Activated naive CD4-positive, alpha-beta T cell treated with anti-CD3 and anti-CD28 coated beads, Interleukin-2, amount 50 U/mL, for 72 hours (primary cell): ENCODE measurements at regions not wholly inside any gene's neighbourhood (a gene's known extent, or its start where the extent isn't known, plus 50 kb on each side); places are given as distances from the start of the nearest gene placed in this dataset.

ENCODE experiments used
- ATAC-seq, 2 donors: fragments of 150-1000 bp; cut with Tn5 transposase; 2 replicates each; pipeline ENCODE4 v1.10.0; 2021; ENCODE audit warnings: mild to moderate bottlenecking in 2 of 2, moderate library complexity in 2 of 2
- DNase-seq, 2 donors: peaks; one replicate each; pipeline ENCODE4 v3.0.0; 2021 to 2022; ENCODE audit warnings: low spot score in 2 of 2
- H3K27ac Mint-ChIP-seq, 2 donors: one replicate each; pipeline ENCODE4 v1.8.0; 2022; ENCODE audit warnings: mild to moderate bottlenecking in 2 of 2, mixed read lengths in 2 of 2
- H3K36me3 Mint-ChIP-seq, 2 donors: one replicate each; pipeline ENCODE4 v1.8.0; 2022; ENCODE audit warnings: mixed read lengths in 2 of 2
- H3K9me3 Mint-ChIP-seq, 2 donors: one replicate each; pipeline ENCODE4 v1.8.0; 2022; ENCODE audit warnings: mixed read lengths in 2 of 2

- Mint-ChIP-seq H3K9me3 (peaks cover 0 to 3% of the 10 kb centered on the region in 2 donors), H3K27ac (no peak overlapping the region), H3K36me3 (no peaks in the 10 kb centered on the region)
- no peak for ATAC-seq
- DNase-seq: no peak
These were observed 285.1 kb downstream of the IL20RB start for GRCh38 chr3:137242836-137243400.

GRCh38 chr3:137246491-137246890, 288.7 kb downstream of the IL20RB start:
- ATAC-seq: no peak
- H3K27ac Mint-ChIP-seq: no peak overlapping the region
- H3K9me3 Mint-ChIP-seq: peaks cover 0 to 3% of the 10 kb centered on the region in 2 donors

GRCh38 chr3:137249311-137249940, 291.6 kb downstream of the IL20RB start:
- Mint-ChIP-seq H3K36me3 (peaks cover 0 to 7% of the 10 kb centered on the region in 2 donors), H3K9me3 (peaks cover 3 to 7% of the 10 kb centered on the region in 2 donors), H3K27ac (no peak overlapping the region)
- DNase-seq (no peak), ATAC-seq (no peak)

More at GRCh38 chr3:137246491-137246890, 288.7 kb downstream of the IL20RB start:
- H3K36me3 Mint-ChIP-seq: peaks cover 0 to 7% of the 10 kb centered on the region in 2 donors
- no peak for DNase-seq

GRCh38 chr3:137259089-137259488, 301.3 kb downstream of the IL20RB start:
- no peaks in the 10 kb centered on the region for H3K36me3 Mint-ChIP-seq
- DNase-seq (no peak), ATAC-seq (no peak)
- H3K9me3 Mint-ChIP-seq: peaks cover 0 to 2% of the 10 kb centered on the region in 2 donors
- peak overlapping the region in 1 of 2 donors; percentile 20 for H3K27ac Mint-ChIP-seq

DNA sequence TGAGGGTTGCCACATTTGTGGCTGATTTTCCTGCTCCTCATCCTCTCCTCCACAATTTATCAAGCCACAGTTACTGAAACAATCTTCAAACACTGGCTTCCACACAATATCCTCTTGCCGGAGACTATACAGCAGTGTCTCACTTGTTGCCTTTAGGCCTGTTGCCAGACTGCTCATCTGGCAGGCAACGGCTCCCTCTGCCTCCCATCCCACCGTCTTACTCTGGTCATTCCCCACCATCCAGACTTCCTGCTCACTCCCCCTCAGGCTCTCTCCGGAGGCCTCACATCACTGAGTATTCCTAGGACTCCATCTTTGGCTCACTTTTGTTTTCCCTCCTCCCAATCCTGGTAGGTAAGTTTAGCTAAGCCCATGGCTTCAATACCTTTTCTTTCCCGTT, 301.9 kb downstream of the IL20RB start:
- ATAC-seq: no peak

DNA sequence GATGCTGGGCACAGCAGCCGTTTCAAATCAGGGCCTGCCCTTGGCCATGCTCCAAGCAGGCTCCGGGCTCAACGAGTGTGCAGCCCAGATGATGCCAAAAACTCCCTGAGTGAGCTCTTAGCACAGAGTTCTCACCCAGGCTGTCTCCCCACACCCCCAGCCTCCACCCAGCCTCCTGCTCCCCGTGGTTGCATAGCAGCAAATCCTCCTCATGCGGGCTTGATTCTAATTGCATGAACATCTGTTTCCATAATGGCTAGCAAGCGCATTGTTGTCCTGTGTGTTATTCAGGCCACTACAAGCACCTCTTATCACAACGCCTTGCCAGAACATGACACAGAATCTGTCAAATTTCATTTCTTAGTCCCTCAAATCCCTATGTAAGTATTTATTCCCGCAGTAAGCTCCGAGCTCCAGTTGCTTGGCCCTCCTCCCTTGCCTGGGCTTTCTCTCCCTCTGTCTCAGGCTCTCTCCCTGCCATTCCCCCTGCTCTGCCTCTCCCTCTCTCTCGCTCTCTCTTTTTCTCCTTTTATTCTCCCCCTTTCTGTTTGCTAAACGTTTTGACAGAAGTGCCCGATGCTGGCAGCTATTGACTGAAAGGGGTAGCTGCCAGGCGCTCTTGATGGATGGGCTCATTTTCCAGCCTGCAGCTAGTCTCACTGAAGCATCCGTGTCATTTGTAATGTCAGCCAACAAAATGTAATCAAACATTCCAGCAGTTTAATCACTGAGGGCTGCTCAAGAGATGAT, 306.5 kb downstream of the IL20RB start:
- no peak for DNase-seq
- Mint-ChIP-seq H3K27ac (no peak overlapping the region), H3K36me3 (no peaks in the 10 kb centered on the region), H3K9me3 (no peaks in the 10 kb centered on the region)
- ATAC-seq: no peak

More for the DNA sequence above, 301.9 kb downstream of the IL20RB start:
- H3K27ac Mint-ChIP-seq: no peak overlapping the region
- no peaks in the 10 kb centered on the region for H3K9me3 Mint-ChIP-seq
- no peaks in the 10 kb centered on the region for H3K36me3 Mint-ChIP-seq
- DNase-seq: no peak

- no peaks in the 10 kb centered on the region for H3K36me3 Mint-ChIP-seq
- no peak for ATAC-seq
- no peaks in the 10 kb centered on the region for H3K9me3 Mint-ChIP-seq
- no peak for DNase-seq
- no peak overlapping the region for H3K27ac Mint-ChIP-seq
These were observed 307.1 kb downstream of the IL20RB start for GRCh38 chr3:137264843-137265330.

- no peaks in the 10 kb centered on the region for H3K9me3 Mint-ChIP-seq
- no peak for DNase-seq
- no peak overlapping the region for H3K27ac Mint-ChIP-seq
- no peak for ATAC-seq
- H3K36me3 Mint-ChIP-seq: no peaks in the 10 kb centered on the region
These were observed 325.1 kb downstream of the IL20RB start for GRCh38 chr3:137282871-137283270.

GRCh38 chr3:137285924-137286323, 328.1 kb downstream of the IL20RB start:
- peaks cover 4 to 9% of the 10 kb centered on the region in 2 donors for H3K9me3 Mint-ChIP-seq
- no peak for DNase-seq
- no peak overlapping the region for H3K27ac Mint-ChIP-seq
- no peak for ATAC-seq
- no peaks in the 10 kb centered on the region for H3K36me3 Mint-ChIP-seq

DNA sequence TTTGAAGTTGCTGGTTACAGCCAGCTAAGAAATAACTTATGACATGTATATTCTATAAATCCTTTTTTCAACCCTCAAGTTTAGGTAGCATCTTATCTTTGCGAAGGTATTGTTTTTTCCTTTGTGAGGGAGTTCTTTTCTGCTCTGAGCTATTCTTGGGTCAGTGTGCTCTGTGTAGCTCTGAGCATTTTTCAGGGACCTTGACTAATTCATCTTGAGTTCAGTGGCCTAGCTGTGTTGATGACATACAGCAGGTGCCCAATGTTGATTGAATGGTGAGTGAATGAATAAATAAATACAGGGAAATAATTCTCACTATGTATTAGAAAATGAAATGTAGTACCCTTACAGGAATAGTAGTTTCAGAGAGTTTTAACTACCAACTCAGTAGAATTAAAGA, 335.3 kb downstream of the IL20RB start:
- DNase-seq (no peak), ATAC-seq (no peak)
- Mint-ChIP-seq H3K36me3 (no peaks in the 10 kb centered on the region), H3K9me3 (peaks cover 4 to 9% of the 10 kb centered on the region in 2 donors), H3K27ac (no peak overlapping the region)

GRCh38 chr3:137294139-137294538, 336.4 kb downstream of the IL20RB start:
- DNase-seq (no peak), ATAC-seq (no peak)
- Mint-ChIP-seq H3K9me3 (peaks cover 0 to 6% of the 10 kb centered on the region in 2 donors), H3K36me3 (no peaks in the 10 kb centered on the region), H3K27ac (no peak overlapping the region)

DNA sequence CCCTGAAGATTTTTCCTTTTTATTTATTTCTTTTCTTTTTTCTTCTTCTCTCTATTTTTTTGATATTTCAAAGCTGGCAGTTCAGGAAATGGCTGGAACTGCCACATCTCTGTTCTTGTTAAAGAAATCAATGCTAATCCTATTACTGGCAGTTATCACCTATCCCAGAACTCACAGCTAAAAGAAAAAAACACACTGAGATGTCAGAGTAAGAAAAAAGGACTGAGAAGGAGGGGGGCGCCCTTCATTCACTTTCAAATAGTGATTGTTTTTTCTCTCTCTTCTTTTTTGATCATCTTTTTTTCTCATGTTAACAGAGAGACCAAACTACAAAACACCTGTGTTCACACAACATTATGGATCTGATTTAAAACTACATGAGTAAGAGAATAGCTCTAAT, 337.1 kb downstream of the IL20RB start:
- DNase-seq (no peak), ATAC-seq (no peak)
- H3K27ac Mint-ChIP-seq: no peak overlapping the region
- H3K9me3 Mint-ChIP-seq: peaks cover 0 to 6% of the 10 kb centered on the region in 2 donors
- no peaks in the 10 kb centered on the region for H3K36me3 Mint-ChIP-seq

DNA sequence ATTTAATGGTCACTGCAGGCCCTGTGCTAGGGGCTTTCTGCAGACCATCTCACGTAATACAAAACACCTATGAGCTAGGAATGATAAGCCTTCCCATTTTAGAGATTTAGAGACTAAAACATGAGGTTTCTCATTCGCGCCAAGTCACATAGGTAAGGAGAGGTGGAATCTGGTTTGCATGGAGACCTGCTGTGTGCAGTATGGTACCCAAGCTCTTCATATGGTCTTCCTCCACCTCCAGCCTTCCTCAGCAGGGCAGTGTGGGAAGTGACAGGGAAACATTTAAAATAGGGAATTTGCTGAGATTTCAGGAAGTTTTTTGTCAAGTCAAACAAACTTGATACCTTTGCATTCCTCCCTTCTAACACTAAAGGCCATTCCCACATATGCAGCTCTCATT, 337.6 kb downstream of the IL20RB start:
- Mint-ChIP-seq H3K36me3 (no peaks in the 10 kb centered on the region), H3K9me3 (peaks cover 0 to 6% of the 10 kb centered on the region in 2 donors), H3K27ac (no peak overlapping the region)
- no peak for ATAC-seq
- DNase-seq: no peak

GRCh38 chr3:137296116-137296515, 338.3 kb downstream of the IL20RB start:
- Mint-ChIP-seq H3K9me3 (no peaks in the 10 kb centered on the region), H3K36me3 (no peaks in the 10 kb centered on the region), H3K27ac (no peak overlapping the region)
- no peak for ATAC-seq
- no peak for DNase-seq

DNA sequence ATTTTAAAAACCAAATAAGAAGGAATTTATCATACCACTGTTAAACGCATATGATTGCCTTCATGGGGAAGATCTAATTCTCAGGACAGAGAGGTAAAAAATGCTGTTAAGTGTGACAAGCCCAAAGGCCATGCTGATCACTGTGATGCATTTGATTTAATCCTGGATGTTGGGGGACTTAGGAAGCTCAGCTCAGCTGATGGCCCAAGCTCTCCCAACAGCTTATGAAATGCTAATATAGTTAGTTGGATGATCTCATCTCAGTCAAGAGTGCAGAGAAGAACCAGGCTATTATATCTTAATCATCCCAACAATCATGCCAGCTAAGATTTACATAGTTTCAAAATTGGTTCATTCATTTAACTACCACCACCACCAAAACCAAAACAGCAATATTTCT, 340.0 kb downstream of the IL20RB start:
- H3K27ac Mint-ChIP-seq: no peak overlapping the region
- H3K9me3 Mint-ChIP-seq: peaks cover 3 to 5% of the 10 kb centered on the region in 2 donors
- no peak for ATAC-seq
- no peak for DNase-seq
- H3K36me3 Mint-ChIP-seq: no peaks in the 10 kb centered on the region

DNA sequence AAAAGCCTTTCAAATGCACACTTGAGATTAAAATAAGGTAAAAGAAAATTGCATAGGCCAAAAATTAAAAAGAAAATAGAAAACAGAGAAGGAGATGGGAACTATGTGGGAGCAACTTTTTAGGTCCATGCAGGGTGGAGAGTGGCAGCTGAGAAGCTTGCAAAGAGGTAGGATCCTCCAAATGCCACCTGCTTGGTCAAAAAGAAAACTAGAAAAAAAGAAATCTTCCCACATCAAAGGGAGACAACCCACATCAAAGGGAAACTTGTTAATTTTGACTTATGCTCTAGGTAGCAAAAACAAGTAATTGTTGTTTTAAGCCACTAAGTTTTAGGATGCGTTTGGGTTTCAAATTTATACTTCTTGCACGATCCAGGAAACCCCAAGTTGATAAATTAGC, 342.9 kb downstream of the IL20RB start:
- ATAC-seq (no peak), DNase-seq (no peak)
- Mint-ChIP-seq H3K27ac (no peak overlapping the region), H3K9me3 (peaks cover 5 to 7% of the 10 kb centered on the region in 2 donors), H3K36me3 (no peaks in the 10 kb centered on the region)

- peaks cover 5 to 7% of the 10 kb centered on the region in 2 donors for H3K9me3 Mint-ChIP-seq
These were observed 346.7 kb downstream of the IL20RB start for GRCh38 chr3:137304313-137305056.

More at GRCh38 chr3:137304313-137305056, 346.7 kb downstream of the IL20RB start:
- peak overlapping the region in 1 of 2 donors; percentile 85 for H3K27ac Mint-ChIP-seq
- no peaks in the 10 kb centered on the region for H3K36me3 Mint-ChIP-seq
- ATAC-seq (no peak), DNase-seq (no peak)
